SK-N-MC (cell line): ENCODE measurements at regions not wholly inside any gene's neighbourhood (a gene's known extent, or its start where the extent isn't known, plus 50 kb on each side); places are given as distances from the start of the nearest gene placed in this dataset.

Experiments
- EZH2 ChIP-seq: fragments of 200-600 bp; sonication (generic); IDR thresholded peaks from one replicate; pipeline ENCODE4 v1.6.1; 2017; ENCODE audit warnings: antibody characterized with exemption
- FOXP2 ChIP-seq: optimal IDR thresholded peaks from 2 replicates; pipeline ENCODE3; 2011; ENCODE audit warnings: mild to moderate bottlenecking, moderate library complexity; ENCODE audit not compliant: insufficient read depth; ENCODE audit errors: extremely low read length, control extremely low read depth
- POLR2AphosphoS5 ChIP-seq: IDR thresholded peaks from 2 replicates; pipeline ENCODE4 v1.6.1; 2012; ENCODE audit warnings: mild to moderate bottlenecking, low read depth, low read length, borderline replicate concordance

DNA sequence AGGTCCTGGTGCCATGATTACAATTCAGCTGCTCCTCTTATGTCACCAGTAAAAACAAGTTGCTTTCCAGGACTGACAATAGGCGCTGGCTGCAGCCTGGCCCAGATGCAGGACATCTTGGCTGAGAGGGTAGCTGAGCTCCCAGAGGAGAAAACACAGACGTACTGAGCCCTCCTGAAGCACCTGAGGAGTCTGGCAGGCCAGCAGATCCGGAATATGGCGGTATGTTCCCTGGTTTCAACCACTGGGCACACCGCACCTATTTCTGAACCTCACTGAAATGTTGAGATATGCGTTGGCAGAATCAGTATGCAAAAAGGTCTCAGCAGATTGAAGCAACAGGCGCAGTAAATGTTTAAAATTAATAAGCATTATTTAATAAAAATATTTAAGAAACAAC, 73.1 kb upstream of the BZW1 start:
- TF ChIP-seq EZH2: no peak
- TF ChIP-seq POLR2AphosphoS5: no peak
- TF ChIP-seq FOXP2: no peak
